Stomach (tissue), 8 donors: ENCODE measurements at regions not wholly inside any gene's neighbourhood (a gene's known extent, or its start where the extent isn't known, plus 50 kb on each side); places are given as distances from the start of the nearest gene placed in this dataset.

Experiments
- DNase-seq, 2 donors: peaks; one replicate each; pipeline versions ENCODE4 v3.0.0 to v3.0.0-alpha.2; 2013 to 2019
- H3K27ac ChIP-seq, 5 donors: fragments of 200-600 bp in 4 of 5; sonication (generic) in 4 of 5; one replicate each; pipeline ENCODE4 v1.5.1; 2013 to 2019; ENCODE audit warnings: mild to moderate bottlenecking in 1 of 5, moderate library complexity in 1 of 5
- H3K27me3 ChIP-seq, 3 donors: fragments of 200-600 bp; sonication (generic); one replicate each; pipeline ENCODE4 v1.5.1; 2017 to 2019; ENCODE audit warnings: mixed run types in 1 of 3
- H3K36me3 ChIP-seq, 4 donors: fragments of 200-600 bp; sonication (generic); 1 replicate in 3 of 4; 2 replicates in 1 of 4; pipeline ENCODE4 v1.5.1; 2016 to 2019
- H3K4me1 ChIP-seq, 4 donors: fragments of 200-600 bp; sonication (generic); one replicate each; pipeline ENCODE4 v1.5.1; 2016 to 2019
- H3K4me3 ChIP-seq, 4 donors: fragments of 200-600 bp; sonication (generic) in 3 of 4; one replicate each; pipeline ENCODE4 v1.5.1; 2016 to 2019; ENCODE audit warnings: mild to moderate bottlenecking in 1 of 4
- H3K9me3 ChIP-seq, 4 donors: fragments of 200-600 bp; sonication (generic); one replicate each; pipeline ENCODE4 v1.5.1; 2016 to 2019
- CTCF ChIP-seq, 7 experiments: fragments of 450-650 bp in 4 of 7; fragments of 200-600 bp in 3 of 7; sonication (generic) in 3 of 7; IDR thresholded peaks; one replicate each; pipeline ENCODE4 v1.5.1; 2016 to 2019; ENCODE audit warnings: antibody characterized with exemption in 7 of 7, control low read depth in 2 of 7, mild to moderate bottlenecking in 1 of 7
- EP300 ChIP-seq: sonication (generic); formaldehyde crosslinking; IDR thresholded peaks from one replicate; pipeline ENCODE4 v1.6.1; 2017; ENCODE audit warnings: antibody characterized with exemption
- POLR2A ChIP-seq, 4 donors: fragments of 450-650 bp; IDR thresholded peaks; one replicate each; pipeline ENCODE4 v1.6.1; 2016; ENCODE audit warnings: antibody characterized with exemption in 4 of 4, control low read depth in 2 of 4, mild to moderate bottlenecking in 1 of 4, moderate library complexity in 1 of 4
- POLR2AphosphoS5 ChIP-seq, 3 donors: sonication (generic); formaldehyde crosslinking; IDR thresholded peaks; one replicate each; pipeline ENCODE4 v1.6.1; 2016; ENCODE audit warnings: antibody characterized with exemption in 3 of 3
- WGBS, 5 donors: extraction: QIAGEN DNeasy Blood & Tissue Kit in 3 of 5; methylation state at CpG; one replicate each; pipeline versions ENCODE4 v1.1.5 to v1.1.7; 2013 to 2018; 5-methylcytosine and 5-hydroxymethylcytosine counted together
- intact Hi-C: fragments of 100-400 bp; cut with DNase I; formaldehyde crosslinking; loops from one replicate; pipeline ENCODE4 v1.15.1; 2023; ENCODE audit warnings: low total_unique reads
- donor health status: healthy with polysubstance abuse.
- donor health status: Bipolar disorder and iron deficiency.
- donor health status: healthy.

GRCh38 chr21:29443411-29444010, 144.8 kb downstream of the BACH1 start:
- TF ChIP-seq CTCF (IDR thresholded peaks at IDR 0.05) (no peak), POLR2AphosphoS5 (IDR thresholded peaks at IDR 0.05) (no peak), EP300 (no peak), POLR2A (IDR thresholded peaks at IDR 0.05) (no peak)
- Histone ChIP-seq H3K27me3 (no peaks in the 10 kb centered on the region), H3K36me3 (no peaks in the 10 kb centered on the region), H3K9me3 (peaks cover 0 to 5% (median 5%) of the 10 kb centered on the region in 4 donors), H3K27ac (no peak overlapping the region), H3K4me1 (no peaks in the 10 kb centered on the region), H3K4me3 (no peak overlapping the region)
- WGBS, 5 donors: 85 to 100% (median 100%) methylated on average over 1 of the region's 1 CpG
- DNase-seq: no peak
- intact Hi-C loops: no loop called here

GRCh38 chr21:29448766-29449165, 150.0 kb downstream of the BACH1 start:
- peaks cover 0 to 17% (median 11%) of the 10 kb centered on the region in 4 donors for H3K9me3 ChIP-seq
- no peak for DNase-seq

GRCh38 chr21:29449306-29449950, 150.7 kb downstream of the BACH1 start:
- H3K4me3 ChIP-seq: no peak overlapping the region
- intact Hi-C loops: no loop called here
- no peaks in the 10 kb centered on the region for H3K36me3 ChIP-seq
- peaks cover 0 to 17% (median 11%) of the 10 kb centered on the region in 4 donors for H3K9me3 ChIP-seq
- no peaks in the 10 kb centered on the region for H3K4me1 ChIP-seq
- no peak overlapping the region for H3K27ac ChIP-seq
- TF ChIP-seq POLR2AphosphoS5 (IDR thresholded peaks at IDR 0.05): no peak
- TF ChIP-seq EP300: no peak
- no peak for TF ChIP-seq POLR2A (IDR thresholded peaks at IDR 0.05)
- TF ChIP-seq CTCF (IDR thresholded peaks at IDR 0.05): no peak
- no peaks in the 10 kb centered on the region for H3K27me3 ChIP-seq
- 81 to 91% (median 89%) methylated on average over 6 of the region's 6 CpGs for WGBS, 5 donors
- peak in 1 of 2 donors; percentile 23 for DNase-seq

More at GRCh38 chr21:29448766-29449165, 150.0 kb downstream of the BACH1 start:
- intact Hi-C loops: no loop called here
- no peaks in the 10 kb centered on the region for H3K4me1 ChIP-seq
- H3K4me3 ChIP-seq: no peak overlapping the region
- no peak for TF ChIP-seq EP300
- TF ChIP-seq POLR2AphosphoS5 (IDR thresholded peaks at IDR 0.05): no peak
- no peak for TF ChIP-seq CTCF (IDR thresholded peaks at IDR 0.05)
- no peaks in the 10 kb centered on the region for H3K36me3 ChIP-seq
- 76 to 94% (median 89%) methylated on average over 4 of the region's 4 CpGs for WGBS, 5 donors
- H3K27ac ChIP-seq: no peak overlapping the region
- no peaks in the 10 kb centered on the region for H3K27me3 ChIP-seq

- DNase-seq: no peak
- peaks cover 0 to 17% (median 11%) of the 10 kb centered on the region in 4 donors for H3K9me3 ChIP-seq
- no peaks in the 10 kb centered on the region for H3K36me3 ChIP-seq
- H3K27ac ChIP-seq: no peak overlapping the region
- no peaks in the 10 kb centered on the region for H3K4me1 ChIP-seq
- no peak overlapping the region for H3K4me3 ChIP-seq
- TF ChIP-seq CTCF (IDR thresholded peaks at IDR 0.05) (no peak), POLR2A (IDR thresholded peaks at IDR 0.05) (no peak), EP300 (no peak), POLR2AphosphoS5 (IDR thresholded peaks at IDR 0.05) (no peak)
- H3K27me3 ChIP-seq: no peaks in the 10 kb centered on the region
- intact Hi-C loops: no loop called here
- WGBS, 5 donors: 85 to 94% (median 88%) methylated on average over 6 of the region's 6 CpGs
Measured at GRCh38 chr21:29450058-29450457, 151.3 kb downstream of the BACH1 start.
